NCI-H82 treated with DMSO at 0.1 percent for 48 hours (cell line): ENCODE measurements at regions not wholly inside any gene's neighbourhood (a gene's known extent, or its start where the extent isn't known, plus 50 kb on each side); places are given as distances from the start of the nearest gene placed in this dataset.

Experiments used
- DNase-seq: peaks from one replicate; lab custom pipeline; 2025; ENCODE audit not compliant: unreplicated experiment; lab: John Stamatoyannopoulos, UW

- DNase-seq, result no peak
These were observed 1807.7 kb downstream of the OLFM4 start for GRCh38 chr13:54836273-54836672.

- DNase-seq, result no peak
These were observed 1813.1 kb downstream of the OLFM4 start for GRCh38 chr13:54841682-54842081.

GRCh38 chr13:54845351-54845965, 1816.8 kb downstream of the OLFM4 start:
- DNase-seq, result no peak

- DNase-seq, result no peak
These were observed 1824.2 kb downstream of the OLFM4 start for GRCh38 chr13:54852831-54853230.

- DNase-seq, result no peak
These were observed 1831.2 kb downstream of the OLFM4 start for GRCh38 chr13:54859827-54860226.

GRCh38 chr13:54875111-54875510, 1846.5 kb downstream of the OLFM4 start:
- no peak for DNase-seq

GRCh38 chr13:54879036-54879435, 1850.4 kb downstream of the OLFM4 start:
- no peak for DNase-seq

GRCh38 chr13:54884682-54885081, 1856.1 kb downstream of the OLFM4 start:
- no peak for DNase-seq

- no peak for DNase-seq
These were observed 1862.4 kb downstream of the OLFM4 start for GRCh38 chr13:54890976-54891375.

- no peak for DNase-seq
These were observed 1872.7 kb downstream of the OLFM4 start for GRCh38 chr13:54901316-54901715.

- no peak for DNase-seq
These were observed 1883.8 kb downstream of the OLFM4 start for GRCh38 chr13:54912367-54912766.

- no peak for DNase-seq
These were observed 1885.1 kb downstream of the OLFM4 start for GRCh38 chr13:54913668-54914067.

GRCh38 chr13:54927538-54927937, 1898.9 kb downstream of the OLFM4 start:
- DNase-seq, result no peak

- DNase-seq, result no peak
These were observed 1899.5 kb downstream of the OLFM4 start for GRCh38 chr13:54928071-54928470.

- DNase-seq, result no peak
These were observed 1905.5 kb downstream of the OLFM4 start for GRCh38 chr13:54934121-54934520.

- DNase-seq, result peak; percentile 14
These were observed 1917.4 kb downstream of the OLFM4 start for GRCh38 chr13:54945973-54946372.

GRCh38 chr13:54949735-54950134, 1921.1 kb downstream of the OLFM4 start:
- no peak for DNase-seq

GRCh38 chr13:54950546-54950945, 1921.9 kb downstream of the OLFM4 start:
- no peak for DNase-seq

GRCh38 chr13:54953786-54954185, 1925.2 kb downstream of the OLFM4 start:
- DNase-seq, result no peak

GRCh38 chr13:54958781-54959180, 1930.2 kb downstream of the OLFM4 start:
- DNase-seq, result no peak

GRCh38 chr13:54965881-54966280, 1937.3 kb downstream of the OLFM4 start:
- no peak for DNase-seq

- no peak for DNase-seq
These were observed 1944.2 kb downstream of the OLFM4 start for GRCh38 chr13:54972838-54973237.

- no peak for DNase-seq
These were observed 1947.1 kb downstream of the OLFM4 start for GRCh38 chr13:54975676-54976075.
